Retinal pigment epithelial cell (primary cell): ENCODE measurements at regions not wholly inside any gene's neighbourhood (a gene's known extent, or its start where the extent isn't known, plus 50 kb on each side); places are given as distances from the start of the nearest gene placed in this dataset.

Experiments used
- DNase-seq: peaks from one replicate; pipeline ENCODE4 v3.0.0-alpha.2; 2010; ENCODE audit warnings: low read depth
- H3K4me3 ChIP-seq: 2 replicates; pipeline ENCODE4 v1.5.1; 2011; ENCODE audit warnings: mild to moderate bottlenecking, low read length, control low read depth, moderate library complexity
- CTCF ChIP-seq: conservative IDR thresholded peaks from 2 replicates; pipeline ENCODE4 v1.5.1; 2011; ENCODE audit warnings: low read depth, low read length, control low read depth, inconsistent platforms

- TF ChIP-seq CTCF, result no peak
- DNase-seq, result no peak
- no peak overlapping the region for H3K4me3 ChIP-seq
These were observed 60.3 kb upstream of the ANTXR2 start for GRCh38 chr4:80133240-80133783.

GRCh38 chr4:80129785-80130184 is 56.8 kb upstream of the ANTXR2 start:
- TF ChIP-seq CTCF, result no peak
- H3K4me3 ChIP-seq, result no peak overlapping the region
- no peak for DNase-seq

GRCh38 chr4:80128941-80129340 is 55.9 kb upstream of the ANTXR2 start:
- no peak for DNase-seq
- no peak for TF ChIP-seq CTCF
- no peak overlapping the region for H3K4me3 ChIP-seq

- DNase-seq, result no peak
- TF ChIP-seq CTCF, result no peak
These were observed 54.9 kb upstream of the ANTXR2 start for GRCh38 chr4:80127870-80128419.

GRCh38 chr4:80126435-80126834 is 53.4 kb upstream of the ANTXR2 start:
- H3K4me3 ChIP-seq, result no peak overlapping the region
- no peak for TF ChIP-seq CTCF

More at GRCh38 chr4:80127870-80128419, 54.9 kb upstream of the ANTXR2 start:
- H3K4me3 ChIP-seq, result no peak overlapping the region

GRCh38 chr4:80125252-80126177 is 52.5 kb upstream of the ANTXR2 start:
- H3K4me3 ChIP-seq, result no peak overlapping the region
- peak; percentile 63 for TF ChIP-seq CTCF
- DNase-seq, result no peak

More at GRCh38 chr4:80126435-80126834, 53.4 kb upstream of the ANTXR2 start:
- DNase-seq, result no peak
